NCI-H1930 (cell line): ENCODE measurements at regions not wholly inside any gene's neighbourhood (a gene's known extent, or its start where the extent isn't known, plus 50 kb on each side); places are given as distances from the start of the nearest gene placed in this dataset.

Experiments
- DNase-seq, 2 experiments: peaks; one replicate each; lab custom pipeline; 2025; lab: John Stamatoyannopoulos, UW

- DNase-seq = no peak
Observed at GRCh38 chr11:15735706-15736105, 620.6 kb downstream of the SOX6 start.

GRCh38 chr11:15737320-15737719 lies 619.0 kb downstream of the SOX6 start:
- DNase-seq = no peak

- no peak for DNase-seq
Observed at GRCh38 chr11:15738931-15739330, 617.4 kb downstream of the SOX6 start.

- no peak for DNase-seq
Observed at GRCh38 chr11:15742626-15743519, 613.5 kb downstream of the SOX6 start.

- no peak for DNase-seq
Observed at GRCh38 chr11:15744693-15745092, 611.7 kb downstream of the SOX6 start.

DNA sequence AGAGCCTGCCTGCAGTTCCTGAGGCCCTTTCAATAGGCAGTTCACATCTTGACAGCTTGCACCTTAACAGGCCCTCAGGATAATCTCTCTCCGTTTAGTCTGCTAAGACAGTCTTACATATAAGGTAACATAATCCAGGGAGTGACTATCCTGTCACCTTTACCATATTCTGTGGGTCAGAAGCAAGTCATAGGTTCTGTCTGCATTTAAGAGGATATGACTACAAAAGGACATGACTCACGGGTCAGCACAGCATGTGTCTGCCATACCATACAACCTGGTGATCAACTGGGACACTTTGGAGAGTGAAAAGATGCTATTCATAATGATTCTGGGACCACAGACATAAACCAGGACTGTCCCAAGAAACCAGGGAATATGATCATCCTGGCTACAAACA lies 611.1 kb downstream of the SOX6 start:
- no peak for DNase-seq

DNA sequence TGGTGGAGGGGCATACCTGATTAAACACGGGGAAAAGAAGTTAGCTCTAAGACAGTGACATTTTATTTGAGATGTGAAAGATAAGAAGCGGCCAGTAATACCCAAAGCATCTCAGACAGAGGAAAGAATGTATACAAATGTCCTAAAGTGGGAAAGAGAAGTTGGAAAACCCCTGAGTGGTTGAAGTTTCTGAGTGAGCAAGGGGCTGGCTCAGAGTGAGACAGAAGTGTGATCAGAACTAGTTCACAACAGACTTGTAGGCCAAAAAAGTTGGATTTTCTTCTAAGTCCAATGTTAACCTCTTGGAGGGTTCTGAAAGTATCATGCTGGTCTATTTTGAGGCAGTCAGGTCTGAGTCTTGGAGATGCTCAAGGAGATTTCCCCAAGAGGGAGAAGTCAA lies 608.7 kb downstream of the SOX6 start:
- DNase-seq = no peak

DNA sequence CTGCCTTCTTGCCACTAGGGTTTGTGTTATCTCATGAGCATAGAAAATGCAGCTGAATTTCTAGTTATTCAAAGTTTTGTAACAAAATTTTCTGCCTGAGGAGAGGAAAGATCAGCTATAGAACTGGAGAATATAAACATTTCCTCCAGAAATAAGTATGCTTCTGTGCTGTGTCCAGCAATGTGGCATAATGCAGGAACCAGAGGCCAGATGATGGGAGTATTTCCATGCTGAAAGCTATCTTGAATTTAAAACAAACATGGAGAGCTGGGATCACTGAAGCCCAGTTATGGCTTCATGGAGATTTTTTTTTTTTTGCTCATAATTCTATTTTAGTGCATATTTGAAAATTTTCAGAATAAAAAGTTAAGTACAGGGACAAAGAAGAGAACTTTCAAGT lies 608.2 kb downstream of the SOX6 start:
- no peak for DNase-seq

DNA sequence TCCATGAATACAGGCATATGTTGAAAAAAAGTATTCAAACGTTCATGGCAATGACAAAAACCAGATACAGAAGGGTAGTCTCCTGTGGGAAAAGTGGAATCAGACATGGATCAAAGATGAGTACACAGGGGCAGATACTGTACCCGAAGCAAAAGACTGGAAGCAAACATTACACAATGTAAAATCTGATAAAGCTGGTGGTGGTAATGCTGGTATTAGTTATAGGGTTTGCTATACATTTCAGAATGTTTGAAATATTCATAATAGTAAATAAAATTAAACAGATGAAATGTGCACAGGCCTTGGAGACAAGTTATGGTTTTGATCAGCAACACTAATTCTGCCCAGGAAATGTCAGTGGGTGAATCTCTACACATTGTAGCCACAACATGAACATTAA lies 607.6 kb downstream of the SOX6 start:
- DNase-seq = no peak

- peak; percentile 82 to 91 for DNase-seq
Observed at GRCh38 chr11:15750535-15751308, 605.6 kb downstream of the SOX6 start.

DNA sequence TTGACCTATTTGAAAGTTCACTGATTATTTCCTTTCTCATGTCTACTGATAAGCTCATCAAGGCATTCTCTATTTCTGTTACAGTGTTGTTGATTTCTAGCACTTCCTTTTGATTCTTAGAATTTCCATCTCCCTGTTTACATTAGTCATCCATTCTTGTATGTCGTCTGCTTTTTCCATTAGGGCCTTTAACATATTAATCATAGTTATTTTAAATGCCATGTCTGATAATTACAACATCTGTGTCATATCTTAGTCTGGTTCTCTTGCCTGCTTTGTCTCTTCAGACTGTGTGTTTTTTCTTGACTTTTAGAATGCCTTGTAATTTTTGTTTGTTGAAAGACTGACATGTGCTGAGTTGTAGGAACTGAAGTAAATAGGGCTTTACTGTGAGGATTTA lies 602.1 kb downstream of the SOX6 start:
- DNase-seq = no peak

GRCh38 chr11:15757048-15757698 lies 599.2 kb downstream of the SOX6 start:
- no peak for DNase-seq

DNA sequence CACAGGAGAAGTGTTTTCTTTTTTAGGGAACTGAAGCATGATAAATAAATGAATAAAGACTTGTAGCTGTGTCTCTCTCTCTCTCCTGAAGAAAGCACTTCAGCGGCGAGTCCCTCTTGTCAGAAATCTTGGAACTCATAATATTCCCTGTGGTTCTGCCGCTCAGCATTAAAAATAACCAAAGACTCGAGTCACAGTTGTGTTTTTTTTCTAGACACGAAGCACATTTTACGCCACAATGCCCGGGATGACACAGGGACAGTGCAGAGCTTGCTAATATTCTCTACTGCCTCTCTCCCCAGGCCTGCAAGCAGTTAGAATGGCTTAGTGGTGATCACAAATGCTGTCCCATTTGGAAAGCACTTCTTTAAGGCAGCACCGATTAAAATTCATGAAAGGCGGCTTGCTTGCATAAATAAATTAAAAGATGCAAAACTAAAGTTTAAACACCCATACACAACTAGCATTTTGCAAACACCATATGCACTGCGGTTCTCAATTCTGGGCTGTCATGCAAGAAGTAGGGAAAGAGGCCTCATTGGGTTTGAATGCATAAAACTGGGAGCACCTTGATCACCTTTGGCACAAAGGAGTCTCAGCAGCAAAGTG lies 597.4 kb downstream of the SOX6 start:
- no peak for DNase-seq

GRCh38 chr11:15761235-15761634 lies 595.1 kb downstream of the SOX6 start:
- DNase-seq = no peak

- DNase-seq = no peak
Observed at GRCh38 chr11:15764326-15764725, 592.0 kb downstream of the SOX6 start.

- DNase-seq = no peak
Observed at GRCh38 chr11:15764948-15765347, 591.4 kb downstream of the SOX6 start.

- no peak for DNase-seq
Observed at GRCh38 chr11:15765530-15765929, 590.8 kb downstream of the SOX6 start.

DNA sequence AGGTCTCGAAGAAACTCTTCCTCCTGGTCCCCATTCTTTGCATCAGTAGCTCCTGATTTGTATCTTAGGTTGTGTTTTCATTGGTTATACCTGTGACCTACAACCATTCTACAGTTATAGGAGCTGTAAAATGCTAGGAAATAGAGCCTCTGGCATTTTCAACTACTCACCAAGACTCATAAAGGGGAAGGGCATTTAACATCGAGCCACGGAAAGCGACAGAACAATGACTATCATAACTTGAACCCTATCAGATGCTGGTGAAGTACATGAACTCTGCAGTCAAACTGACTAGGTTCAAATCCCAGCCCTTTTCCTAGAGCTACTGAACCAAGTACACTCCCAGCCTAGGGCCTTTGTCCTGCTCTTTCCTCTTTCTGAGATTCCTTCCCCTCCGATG lies 588.0 kb downstream of the SOX6 start:
- no peak for DNase-seq

- no peak for DNase-seq
Observed at GRCh38 chr11:15769203-15769602, 587.1 kb downstream of the SOX6 start.

- peak in 1 of 2 experiments; percentile 12 for DNase-seq
Observed at GRCh38 chr11:15770798-15771414, 585.4 kb downstream of the SOX6 start.

DNA sequence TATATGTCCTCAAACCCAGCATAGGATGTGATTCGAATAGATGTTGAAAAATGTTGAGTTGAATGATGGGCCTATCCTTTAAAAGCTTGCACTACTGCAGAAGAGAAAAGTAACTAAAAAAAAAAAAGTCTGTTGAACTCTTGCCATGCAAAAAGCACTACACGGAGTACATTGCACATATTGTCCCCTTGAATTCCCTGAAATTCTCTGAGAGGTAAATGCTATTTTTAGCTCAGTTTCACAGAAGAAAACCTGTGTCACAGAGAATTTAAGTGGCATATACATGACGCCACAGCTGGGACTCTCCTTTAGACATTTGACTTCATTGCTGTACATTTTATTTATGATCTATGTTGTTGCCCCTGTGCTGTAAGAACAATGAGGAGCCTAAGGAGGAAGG lies 583.8 kb downstream of the SOX6 start:
- no peak for DNase-seq

DNA sequence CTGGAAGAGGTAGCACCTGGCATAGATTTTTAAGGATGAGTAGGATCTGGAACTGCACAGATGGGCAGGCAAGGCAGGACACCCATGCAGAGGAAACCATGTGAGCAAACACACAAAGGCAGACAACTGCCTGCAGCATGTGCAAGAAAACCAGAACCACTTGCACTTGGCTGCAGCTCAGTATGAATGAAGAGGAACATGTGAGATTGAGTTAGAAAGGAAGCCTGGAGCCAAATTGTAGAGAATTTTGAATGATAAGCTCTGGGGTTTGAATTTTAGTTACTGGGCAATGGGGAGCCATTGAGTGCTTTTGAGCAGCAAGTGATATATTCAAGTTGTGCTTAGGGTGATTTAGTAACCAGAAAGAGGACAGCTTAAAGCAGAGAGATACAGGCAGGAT lies 583.4 kb downstream of the SOX6 start:
- no peak for DNase-seq
